ENCODE measurements at regions not wholly inside any gene's neighbourhood (a gene's known extent, or its start where the extent isn't known, plus 50 kb on each side); places are given as distances from the start of the nearest gene placed in this dataset.
"Not testable (repeated sequence)": the region's sequence is repeated elsewhere in the genome, so short reads cannot be mapped to it uniquely, and the experiment has no call there.

- intact Hi-C loops (cut with DNase I); DNase-seq; H3K36me3 ChIP-seq; H3K9me3 ChIP-seq; H3K27ac ChIP-seq; H3K4me1 ChIP-seq; H3K4me3 ChIP-seq; H3K27me3 ChIP-seq: not testable (repeated sequence)
- WGBS, 2 donors: no CpG with 5 or more reads among the region's 6 CpGs
Measured at GRCh38 chr16:16448423-16448822, 69.5 kb downstream of the NPIPA7 start.

GRCh38 chr16:16449712-16450237 is 70.8 kb downstream of the NPIPA7 start:
- DNase-seq; intact Hi-C loops (cut with DNase I): not testable (repeated sequence)
- WGBS, 2 donors: 36 to 48% methylated on average over 4 of the region's 4 CpGs

GRCh38 chr16:16451721-16452410 is 72.9 kb downstream of the NPIPA7 start:
- H3K4me1 ChIP-seq; intact Hi-C loops (cut with DNase I); H3K4me3 ChIP-seq; DNase-seq; H3K27ac ChIP-seq; H3K36me3 ChIP-seq; H3K27me3 ChIP-seq; H3K9me3 ChIP-seq: not testable (repeated sequence)
- 37 to 60% methylated on average over 1 to 5 of the region's 10 CpGs for WGBS, 2 donors

More at GRCh38 chr16:16449712-16450237, 70.8 kb downstream of the NPIPA7 start:
- not testable (repeated sequence) for H3K36me3 ChIP-seq, H3K9me3 ChIP-seq, H3K4me1 ChIP-seq, H3K27ac ChIP-seq, H3K27me3 ChIP-seq, H3K4me3 ChIP-seq

- intact Hi-C loops (cut with DNase I); H3K27me3 ChIP-seq; H3K27ac ChIP-seq; H3K4me1 ChIP-seq; H3K4me3 ChIP-seq; DNase-seq; H3K36me3 ChIP-seq; H3K9me3 ChIP-seq: not testable (repeated sequence)
- no CpG with 5 or more reads among the region's 5 CpGs for WGBS, 2 donors
Measured at GRCh38 chr16:16458579-16458978, 79.6 kb downstream of the NPIPA7 start.

GRCh38 chr16:16463792-16464191 is 84.9 kb downstream of the NPIPA7 start:
- WGBS, 2 donors: 100% methylated on average over 1 of the region's 6 CpGs; no CpG with 5 or more reads in 1 of the 2 donors
- H3K27me3 ChIP-seq; intact Hi-C loops (cut with DNase I); H3K4me3 ChIP-seq; H3K27ac ChIP-seq; H3K4me1 ChIP-seq; H3K9me3 ChIP-seq; H3K36me3 ChIP-seq; DNase-seq: not testable (repeated sequence)

- H3K4me1 ChIP-seq; intact Hi-C loops (cut with DNase I); DNase-seq; H3K9me3 ChIP-seq; H3K4me3 ChIP-seq; H3K27me3 ChIP-seq; H3K27ac ChIP-seq; H3K36me3 ChIP-seq: not testable (repeated sequence)
- WGBS, 2 donors: 84 to 92% methylated on average over 4 of the region's 4 CpGs
Measured at GRCh38 chr16:16488919-16489318, 110.0 kb downstream of the NPIPA7 start.

- intact Hi-C loops (cut with DNase I); H3K27me3 ChIP-seq; H3K27ac ChIP-seq; DNase-seq; H3K4me1 ChIP-seq; H3K36me3 ChIP-seq; H3K9me3 ChIP-seq; H3K4me3 ChIP-seq: not testable (repeated sequence)
- WGBS, 2 donors: no CpG with 5 or more reads among the region's 15 CpGs
Measured at GRCh38 chr16:16489466-16489865, 110.5 kb downstream of the NPIPA7 start.

GRCh38 chr16:16494114-16494513 is 115.2 kb downstream of the NPIPA7 start:
- H3K27me3 ChIP-seq; DNase-seq; intact Hi-C loops (cut with DNase I); H3K4me3 ChIP-seq; H3K4me1 ChIP-seq; H3K9me3 ChIP-seq; H3K36me3 ChIP-seq; H3K27ac ChIP-seq: not testable (repeated sequence)
- no CpG with 5 or more reads among the region's 8 CpGs for WGBS, 2 donors

GRCh38 chr16:16494998-16495397 is 116.1 kb downstream of the NPIPA7 start:
- H3K36me3 ChIP-seq; DNase-seq; H3K27ac ChIP-seq; H3K27me3 ChIP-seq; H3K4me1 ChIP-seq; H3K9me3 ChIP-seq; intact Hi-C loops (cut with DNase I); H3K4me3 ChIP-seq: not testable (repeated sequence)
- no CpG with 5 or more reads among the region's 11 CpGs for WGBS, 2 donors

- intact Hi-C loops (cut with DNase I); H3K4me1 ChIP-seq; H3K9me3 ChIP-seq; H3K27me3 ChIP-seq; H3K4me3 ChIP-seq; H3K36me3 ChIP-seq; DNase-seq; H3K27ac ChIP-seq: not testable (repeated sequence)
- no CpG with 5 or more reads among the region's 8 CpGs for WGBS, 2 donors
Measured at GRCh38 chr16:16499875-16500274, 120.9 kb downstream of the NPIPA7 start.

GRCh38 chr16:16507041-16507440 is 128.1 kb downstream of the NPIPA7 start:
- DNase-seq; H3K36me3 ChIP-seq; H3K4me3 ChIP-seq; intact Hi-C loops (cut with DNase I); H3K27me3 ChIP-seq; H3K9me3 ChIP-seq; H3K27ac ChIP-seq; H3K4me1 ChIP-seq: not testable (repeated sequence)
- WGBS, 2 donors: no CpG with 5 or more reads among the region's 1 CpG

- H3K27me3 ChIP-seq; H3K4me3 ChIP-seq; H3K27ac ChIP-seq; H3K4me1 ChIP-seq; DNase-seq; H3K9me3 ChIP-seq; H3K36me3 ChIP-seq; intact Hi-C loops (cut with DNase I): not testable (repeated sequence)
- no CpG with 5 or more reads among the region's 2 CpGs for WGBS, 2 donors
Measured at GRCh38 chr16:16508344-16508743, 129.4 kb downstream of the NPIPA7 start.

- H3K27me3 ChIP-seq; intact Hi-C loops (cut with DNase I): not testable (repeated sequence)
Measured at GRCh38 chr16:16519395-16519794, 140.5 kb downstream of the NPIPA7 start.

More at GRCh38 chr16:16519395-16519794, 140.5 kb downstream of the NPIPA7 start:
- H3K36me3 ChIP-seq, H3K4me1 ChIP-seq, DNase-seq, H3K4me3 ChIP-seq, H3K27ac ChIP-seq, H3K9me3 ChIP-seq: not testable (repeated sequence)

All from esophagus squamous epithelium (tissue), 5 donors.